Glomerular visceral epithelial cell (primary cell): ENCODE measurements at regions not wholly inside any gene's neighbourhood (a gene's known extent, or its start where the extent isn't known, plus 50 kb on each side); places are given as distances from the start of the nearest gene placed in this dataset.
"Not testable (repeated sequence)": the region's sequence is repeated elsewhere in the genome, so short reads cannot be mapped to it uniquely, and the experiment has no call there.

Experiments
- DNase-seq: peaks from one replicate; pipeline ENCODE4 v3.0.0-alpha.2; 2016; ENCODE audit errors: extremely low spot score

DNA sequence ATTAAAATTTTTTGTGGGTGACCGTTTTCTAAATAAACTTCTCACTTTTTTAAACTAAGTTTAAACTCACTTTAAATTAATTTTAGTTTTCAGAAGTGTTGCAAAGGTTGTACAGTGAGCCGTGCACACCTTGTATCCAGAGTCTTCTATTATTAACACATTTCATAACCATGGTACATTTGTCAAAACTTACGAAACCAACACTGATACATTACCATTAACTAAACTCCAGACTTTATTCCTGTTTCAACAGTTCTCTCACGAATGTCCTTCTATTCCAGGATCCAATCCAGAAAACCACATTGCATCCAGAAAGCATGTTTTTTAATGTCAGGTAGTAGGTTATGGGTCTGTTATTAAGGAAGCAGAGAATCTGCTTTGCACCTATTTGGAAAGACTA is 319.9 kb downstream of the CBLN4 start:
- DNase-seq, result no peak

- DNase-seq, result no peak
Measured at GRCh38 chr20:55684578-55684977, 320.7 kb downstream of the CBLN4 start.

- no peak for DNase-seq
Measured at GRCh38 chr20:55678970-55679667, 326.2 kb downstream of the CBLN4 start.

GRCh38 chr20:55678126-55678525 is 327.2 kb downstream of the CBLN4 start:
- DNase-seq, result no peak

DNA sequence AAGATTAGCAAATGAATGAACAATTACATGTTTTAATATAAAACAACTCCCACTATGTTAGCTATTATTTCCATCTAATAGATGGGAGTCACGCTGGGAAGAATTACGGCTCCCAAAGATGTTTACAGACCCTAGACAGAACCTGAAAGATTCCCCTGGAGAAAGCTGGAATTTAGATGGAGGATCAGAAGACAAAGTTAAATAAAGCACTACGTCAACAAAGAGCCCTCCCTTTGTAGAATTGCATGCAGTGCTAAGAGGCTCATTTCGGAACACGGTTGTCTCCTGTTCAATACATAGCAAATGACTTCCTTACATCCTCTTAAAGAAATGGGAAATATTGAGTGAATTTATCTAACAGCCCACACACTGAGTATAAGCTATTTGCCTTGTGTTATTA is 328.3 kb downstream of the CBLN4 start:
- DNase-seq, result no peak

DNA sequence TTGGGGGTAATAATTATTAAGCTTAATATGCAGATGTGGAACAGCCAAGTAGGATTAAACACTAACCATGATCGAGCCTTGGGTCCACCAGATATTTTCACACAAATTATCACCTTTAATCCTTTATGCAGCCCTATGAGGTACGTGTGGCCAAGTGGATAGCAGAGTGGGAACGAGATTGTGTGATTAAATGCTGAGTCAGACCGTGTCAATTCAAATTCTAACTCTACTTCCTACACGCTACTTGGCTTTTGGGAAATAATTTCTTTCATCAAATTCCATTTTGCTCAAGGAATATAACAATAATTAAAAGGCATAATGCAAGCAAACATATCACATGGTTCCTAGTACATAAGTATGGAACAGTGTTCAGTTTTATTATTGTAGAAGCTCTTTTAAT is 329.2 kb downstream of the CBLN4 start:
- no peak for DNase-seq

DNA sequence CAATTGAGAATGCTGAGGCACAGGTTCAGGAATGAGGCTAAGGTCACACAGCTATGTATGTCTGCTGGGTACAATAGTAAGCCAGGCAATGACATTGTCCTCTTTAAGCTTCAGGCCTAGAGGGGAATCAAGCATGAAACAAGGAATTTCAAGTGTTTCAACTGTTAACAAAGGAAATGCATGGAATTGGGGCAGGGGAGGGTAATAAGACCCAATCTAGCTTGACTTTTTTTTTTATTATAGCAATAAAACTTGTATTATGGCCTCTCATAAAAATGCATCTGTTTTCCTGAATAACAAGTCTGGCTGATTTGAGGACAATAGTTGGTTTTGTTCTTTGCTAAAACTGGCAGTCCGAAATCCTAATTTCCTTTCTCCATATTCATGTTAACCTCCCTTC is 336.7 kb downstream of the CBLN4 start:
- no peak for DNase-seq

- DNase-seq, result no peak
Measured at GRCh38 chr20:55667955-55668354, 337.4 kb downstream of the CBLN4 start.

- DNase-seq, result no peak
Measured at GRCh38 chr20:55667024-55667423, 338.3 kb downstream of the CBLN4 start.

- no peak for DNase-seq
Measured at GRCh38 chr20:55656231-55656775, 349.0 kb downstream of the CBLN4 start.

DNA sequence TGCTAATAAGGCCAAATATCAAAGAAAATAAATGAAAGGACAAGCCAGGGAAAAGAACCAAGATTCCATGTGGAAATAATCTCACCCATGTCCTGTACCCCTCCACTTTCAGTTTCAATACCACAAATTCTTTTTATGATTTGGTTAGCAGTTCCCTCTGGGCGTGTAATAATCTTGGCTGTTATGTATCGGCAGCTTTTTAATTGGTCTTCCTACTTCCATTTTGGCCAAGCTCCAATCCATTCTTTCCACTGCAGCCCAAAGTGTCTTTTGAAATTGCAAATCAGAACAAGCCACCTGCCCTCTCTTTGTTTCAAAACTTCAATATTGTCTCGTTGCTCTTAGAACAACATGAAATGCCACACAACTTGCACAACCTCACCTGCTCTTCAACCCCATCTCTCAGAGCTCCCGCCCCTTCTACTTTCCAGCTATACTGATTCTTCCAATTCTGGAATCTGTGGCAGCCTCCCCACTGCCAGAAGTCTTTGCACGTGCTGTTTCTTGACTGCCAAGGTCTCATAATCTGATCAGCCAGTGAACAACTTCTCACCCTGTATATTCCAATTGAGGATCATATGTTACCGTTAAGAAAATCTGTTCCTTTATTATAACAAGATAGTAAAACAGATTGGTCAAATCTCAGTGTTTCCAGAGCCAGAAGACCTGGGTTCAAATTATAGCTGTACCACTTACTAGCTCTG is 354.5 kb downstream of the CBLN4 start:
- DNase-seq, result no peak

GRCh38 chr20:55649254-55649653 is 356.1 kb downstream of the CBLN4 start:
- no peak for DNase-seq

DNA sequence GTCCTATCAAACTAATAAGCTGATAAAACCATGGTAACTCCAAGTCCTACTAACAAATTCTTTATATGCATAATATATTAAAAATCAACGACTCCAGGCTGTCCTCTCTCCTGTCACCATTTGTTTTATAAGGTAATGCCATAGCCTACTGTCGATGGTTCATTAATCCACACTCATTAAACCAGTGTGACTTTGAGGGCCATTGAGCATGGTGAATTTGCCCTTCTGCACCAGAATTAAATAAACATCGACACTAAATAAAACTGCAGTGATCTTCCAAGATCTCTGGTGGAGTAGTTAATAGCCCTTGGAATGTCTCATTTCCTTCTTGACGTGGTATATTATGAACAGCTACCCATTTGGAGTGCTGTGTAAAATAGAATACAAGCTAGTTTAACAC is 358.5 kb downstream of the CBLN4 start:
- DNase-seq, result no peak

GRCh38 chr20:55641497-55641896 is 363.8 kb downstream of the CBLN4 start:
- no peak for DNase-seq

GRCh38 chr20:55635870-55636269 is 369.4 kb downstream of the CBLN4 start:
- DNase-seq, result no peak

DNA sequence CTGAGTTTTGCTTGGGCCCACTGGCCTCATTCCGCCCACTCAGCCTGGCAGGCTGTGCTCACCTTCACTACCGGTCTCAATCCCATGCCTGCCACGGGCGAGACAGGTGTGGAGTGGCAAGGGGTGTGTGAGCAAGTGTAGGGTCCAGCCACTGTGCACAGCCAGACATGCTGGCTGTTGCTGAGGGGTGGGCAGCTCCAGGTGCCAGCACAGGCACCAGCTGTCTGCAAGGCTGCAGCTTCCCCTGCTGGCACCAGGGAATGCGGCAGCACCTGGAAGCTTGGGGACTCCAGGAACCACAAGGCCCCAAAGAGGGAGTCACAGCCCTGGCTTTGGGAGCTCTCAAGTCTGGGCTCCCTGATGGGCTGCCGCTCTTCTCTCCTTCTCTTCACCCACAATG is 372.7 kb downstream of the CBLN4 start:
- DNase-seq, result no peak

DNA sequence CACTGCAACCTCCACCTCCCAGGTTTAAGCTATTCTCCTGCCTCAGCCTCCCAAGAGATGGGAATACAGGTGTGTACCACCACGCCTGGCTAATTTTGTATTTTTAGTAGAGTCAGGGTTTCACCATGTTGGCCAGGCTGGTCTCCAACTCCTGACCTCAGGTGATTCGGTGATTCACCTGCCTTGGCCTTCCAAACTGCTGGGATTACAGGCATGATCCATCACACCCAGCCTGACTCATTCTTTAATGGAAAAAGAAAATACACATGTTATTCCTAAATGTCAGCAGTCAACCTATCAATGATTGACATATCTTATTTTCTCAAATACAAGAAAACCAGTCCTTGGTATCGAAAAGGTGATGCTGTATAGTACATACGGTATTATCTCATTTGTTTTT is 376.2 kb downstream of the CBLN4 start:
- not testable (repeated sequence) for DNase-seq

DNA sequence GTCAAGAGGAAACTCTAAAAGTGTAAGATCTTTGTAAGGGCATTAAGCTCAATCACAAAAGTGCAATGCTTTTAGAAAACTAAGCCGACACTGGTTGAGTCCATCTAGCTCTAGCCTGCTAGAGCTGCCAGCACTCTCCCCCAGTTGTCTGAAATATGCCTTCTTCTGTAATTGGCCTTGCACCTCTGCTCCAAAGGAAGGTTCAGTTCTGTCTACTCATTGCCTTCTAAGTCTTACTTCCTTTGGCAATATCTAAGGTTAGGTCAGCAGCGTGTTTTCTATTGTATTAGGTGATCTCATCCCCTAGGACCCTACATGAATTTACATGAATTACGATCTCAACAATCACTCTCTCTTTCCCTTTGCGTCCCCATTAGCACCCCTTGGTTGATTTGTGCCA is 378.6 kb downstream of the CBLN4 start:
- no peak for DNase-seq

GRCh38 chr20:55616367-55616766 is 389.0 kb downstream of the CBLN4 start:
- DNase-seq, result no peak

- no peak for DNase-seq
Measured at GRCh38 chr20:55615818-55616217, 389.5 kb downstream of the CBLN4 start.

DNA sequence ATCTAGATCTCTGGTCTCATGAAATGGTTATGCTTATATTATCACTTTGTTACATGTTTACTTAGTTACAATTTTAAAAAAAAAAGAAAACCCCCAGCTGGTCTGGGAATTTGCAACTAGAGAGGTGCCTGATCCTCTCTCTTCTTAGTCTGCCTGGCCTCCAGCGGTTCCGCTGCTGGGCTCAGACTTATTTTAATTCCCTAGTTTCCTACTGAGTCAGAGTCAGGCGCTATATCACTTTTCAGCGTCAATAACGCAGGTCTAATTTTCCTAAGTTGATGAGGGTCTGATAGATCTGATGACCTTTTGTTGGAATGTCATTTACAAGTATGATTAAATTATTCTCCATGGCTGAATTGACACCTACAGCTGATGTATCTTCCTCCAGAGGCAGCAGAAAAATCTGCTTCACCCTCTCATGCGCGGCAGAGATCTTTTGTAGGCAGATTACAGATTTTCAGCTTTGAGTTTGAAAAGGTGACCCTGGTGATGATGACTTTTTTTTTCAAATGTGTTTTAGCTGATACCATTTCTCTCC is 391.0 kb downstream of the CBLN4 start:
- DNase-seq, result no peak

GRCh38 chr20:55610756-55611155 is 394.6 kb downstream of the CBLN4 start:
- DNase-seq, result no peak

DNA sequence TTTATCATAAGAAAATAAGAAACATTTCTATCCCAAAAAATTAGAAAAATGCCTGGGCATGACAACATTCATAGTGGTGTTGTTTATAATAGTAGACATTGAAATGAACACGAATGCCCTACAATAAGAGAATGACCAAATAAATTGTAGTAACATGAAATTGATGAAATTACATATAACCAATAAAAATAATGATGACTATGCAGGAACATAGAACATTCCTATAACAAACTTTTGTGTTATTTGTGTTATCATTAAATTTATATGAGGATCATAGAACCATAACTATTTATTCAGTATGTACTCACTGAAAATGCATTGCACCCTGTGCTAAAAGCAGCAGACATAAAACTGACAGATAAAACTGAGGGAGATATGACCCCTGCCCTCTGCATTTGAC is 399.7 kb downstream of the CBLN4 start:
- DNase-seq, result no peak
